ENCODE measurements at regions not wholly inside any gene's neighbourhood (a gene's known extent, or its start where the extent isn't known, plus 50 kb on each side); places are given as distances from the start of the nearest gene placed in this dataset.
"Not testable (repeated sequence)": the region's sequence is repeated elsewhere in the genome, so short reads cannot be mapped to it uniquely, and the experiment has no call there.

GRCh38 chr15:93413745-93414144 is 324.7 kb upstream of the RGMA start:
- DNase-seq: no peak

- DNase-seq: no peak
Observed at GRCh38 chr15:93399121-93399520, 310.1 kb upstream of the RGMA start.

- no peak for DNase-seq
Observed at GRCh38 chr15:93389211-93389610, 300.2 kb upstream of the RGMA start.

GRCh38 chr15:93384886-93385285 is 295.9 kb upstream of the RGMA start:
- DNase-seq: no peak

GRCh38 chr15:93382200-93382820 is 293.3 kb upstream of the RGMA start:
- no peak for DNase-seq

- no peak for DNase-seq
Observed at GRCh38 chr15:93378558-93378957, 289.5 kb upstream of the RGMA start.

- no peak for DNase-seq
Observed at GRCh38 chr15:93372865-93373223, 283.8 kb upstream of the RGMA start.

- no peak for DNase-seq
Observed at GRCh38 chr15:93372208-93372864, 283.3 kb upstream of the RGMA start.

GRCh38 chr15:93366387-93367100 is 277.5 kb upstream of the RGMA start:
- no peak for DNase-seq

- DNase-seq: no peak
Observed at GRCh38 chr15:93362821-93363220, 273.8 kb upstream of the RGMA start.

- DNase-seq: no peak
Observed at GRCh38 chr15:93362203-93362602, 273.2 kb upstream of the RGMA start.

- DNase-seq: no peak
Observed at GRCh38 chr15:93361703-93362102, 272.7 kb upstream of the RGMA start.

- no peak for DNase-seq
Observed at GRCh38 chr15:93360976-93361375, 272.0 kb upstream of the RGMA start.

GRCh38 chr15:93360318-93360717 is 271.3 kb upstream of the RGMA start:
- DNase-seq: no peak

- DNase-seq: no peak
Observed at GRCh38 chr15:93359425-93360131, 270.6 kb upstream of the RGMA start.

GRCh38 chr15:93359060-93359408 is 270.0 kb upstream of the RGMA start:
- no peak for DNase-seq

GRCh38 chr15:93358166-93359059 is 269.4 kb upstream of the RGMA start:
- DNase-seq: no peak

- DNase-seq: no peak
Observed at GRCh38 chr15:93348711-93349545, 259.9 kb upstream of the RGMA start.

- no peak for DNase-seq
Observed at GRCh38 chr15:93347986-93348385, 259.0 kb upstream of the RGMA start.

- DNase-seq: no peak
Observed at GRCh38 chr15:93345981-93346380, 257.0 kb upstream of the RGMA start.

GRCh38 chr15:93343402-93343801 is 254.4 kb upstream of the RGMA start:
- DNase-seq: not testable (repeated sequence)

GRCh38 chr15:93341164-93341563 is 252.2 kb upstream of the RGMA start:
- no peak for DNase-seq

Measured in amniotic stem cell (primary cell).